HEK293 (cell line): ENCODE measurements at regions not wholly inside any gene's neighbourhood (a gene's known extent, or its start where the extent isn't known, plus 50 kb on each side); places are given as distances from the start of the nearest gene placed in this dataset.

Experiments used
- CTCF ChIA-PET: fragments of 350-600 bp; formaldehyde crosslinking; extraction: SDS; loops from one replicate; lab custom pipeline; 2021; ENCODE audit warnings: antibody characterized with exemption; lab: Yijun Ruan, JAX
- POLR2A ChIA-PET: fragments of 300-600 bp; formaldehyde crosslinking; extraction: SDS; loops from one replicate; lab custom pipeline; 2020; ENCODE audit warnings: antibody characterized with exemption, inconsistent platforms; lab: Yijun Ruan, JAX
- H3K27ac ChIP-seq: fragments of 200-500 bp; sonication (Bioruptor generic); 2 replicates; pipeline ENCODE4 v1.5.1; 2014; ENCODE audit warnings: low read depth, low read length, control low read depth, inconsistent platforms; ENCODE audit errors: extremely low read depth
- H3K36me3 ChIP-seq, 2 experiments: fragments of 200-500 bp in 1 of 2; sonication (Bioruptor generic) in 1 of 2; 1 replicate in 1 of 2; 2 replicates in 1 of 2; pipeline ENCODE4 v1.5.1; 2014 to 2017; ENCODE audit warnings: inconsistent platforms in 2 of 2, low read length in 2 of 2; ENCODE audit not compliant: control insufficient read depth in 2 of 2, insufficient read depth in 1 of 2
- H3K4me1 ChIP-seq: fragments of 200-500 bp; sonication (Bioruptor generic); 2 replicates; pipeline ENCODE4 v1.5.1; 2014; ENCODE audit warnings: mild to moderate bottlenecking, low read length, inconsistent platforms; ENCODE audit not compliant: control insufficient read depth, insufficient read depth
- H3K4me3 ChIP-seq: 2 replicates; pipeline ENCODE4 v1.5.1; 2011; ENCODE audit warnings: low read depth, mild to moderate bottlenecking, control low read depth, low read length, moderate library complexity
- H3K9me3 ChIP-seq: fragments of 200-500 bp; sonication (Bioruptor generic); 2 replicates; pipeline ENCODE4 v1.5.1; 2014; ENCODE audit warnings: low read depth, low read length, inconsistent platforms; ENCODE audit not compliant: control insufficient read depth, insufficient read depth
- BCL11B ChIP-seq: fragments of 450-650 bp; formaldehyde crosslinking; IDR thresholded peaks from 2 replicates; pipeline ENCODE4 v1.5.1; 2016; ENCODE audit warnings: low read depth, missing biosample characterization, missing genetic modification characterization
- ELK4 ChIP-seq: IDR thresholded peaks from 2 replicates; pipeline ENCODE4 v1.6.1; 2011; ENCODE audit warnings: mild to moderate bottlenecking, low read depth, low read length, borderline replicate concordance
- FEZF1 ChIP-seq: fragments of 450-650 bp; formaldehyde crosslinking; IDR thresholded peaks from 2 replicates; pipeline ENCODE4 v1.5.1; 2016; ENCODE audit warnings: missing biosample characterization, missing genetic modification characterization
- KLF10 ChIP-seq: fragments of 450-650 bp; IDR thresholded peaks from 2 replicates; pipeline ENCODE4 v1.5.1; 2018; ENCODE audit warnings: missing biosample characterization, mild to moderate bottlenecking, missing genetic modification characterization
- OSR2 ChIP-seq: fragments of 450-650 bp; formaldehyde crosslinking; IDR thresholded peaks from 2 replicates; pipeline ENCODE4 v1.5.1; 2016; ENCODE audit warnings: missing biosample characterization, missing genetic modification characterization
- RBAK ChIP-seq: fragments of 450-650 bp; formaldehyde crosslinking; IDR thresholded peaks from 2 replicates; pipeline ENCODE4 v1.5.1; 2016; ENCODE audit warnings: missing biosample characterization, missing genetic modification characterization
- REST ChIP-seq: fragments of 450-650 bp; formaldehyde crosslinking; IDR thresholded peaks from 2 replicates; pipeline ENCODE4 v1.5.1; 2016; ENCODE audit warnings: missing biosample characterization, missing genetic modification characterization
- TCF7L2 ChIP-seq: IDR thresholded peaks from 2 replicates; pipeline ENCODE4 v1.6.1; 2011; ENCODE audit warnings: low read depth, mild to moderate bottlenecking, inconsistent platforms, low read length, moderate library complexity, borderline replicate concordance
- YY1 ChIP-seq: fragments of 450-650 bp; formaldehyde crosslinking; IDR thresholded peaks from 2 replicates; pipeline ENCODE4 v1.5.1; 2018; ENCODE audit warnings: missing biosample characterization, missing genetic modification characterization
- ZNF112 ChIP-seq: fragments of 450-650 bp; formaldehyde crosslinking; IDR thresholded peaks from 2 replicates; pipeline ENCODE4 v1.5.0; 2017; ENCODE audit warnings: missing biosample characterization, missing genetic modification characterization
- ZNF138 ChIP-seq: fragments of 450-650 bp; formaldehyde crosslinking; IDR thresholded peaks from 2 replicates; pipeline ENCODE4 v1.5.1; 2016; ENCODE audit warnings: missing biosample characterization, missing genetic modification characterization, borderline replicate concordance
- ZNF175 ChIP-seq: fragments of 450-650 bp; formaldehyde crosslinking; IDR thresholded peaks from 2 replicates; pipeline ENCODE4 v1.5.1; 2016; ENCODE audit warnings: missing biosample characterization, missing genetic modification characterization
- ZNF248 ChIP-seq: fragments of 450-650 bp; formaldehyde crosslinking; IDR thresholded peaks from 2 replicates; pipeline ENCODE4 v1.5.1; 2017; ENCODE audit warnings: missing biosample characterization, missing genetic modification characterization
- ZNF302 ChIP-seq: fragments of 450-650 bp; formaldehyde crosslinking; IDR thresholded peaks from 2 replicates; pipeline ENCODE4 v1.5.1; 2016; ENCODE audit warnings: missing biosample characterization, missing genetic modification characterization, low read depth
- ZNF366 ChIP-seq: fragments of 450-650 bp; formaldehyde crosslinking; conservative IDR thresholded peaks from 2 replicates; pipeline ENCODE4 v1.5.1; 2016; ENCODE audit warnings: missing biosample characterization, missing genetic modification characterization
- ZNF473 ChIP-seq: fragments of 450-650 bp; formaldehyde crosslinking; IDR thresholded peaks from 2 replicates; pipeline ENCODE4 v1.5.1; 2017; ENCODE audit warnings: missing biosample characterization, missing genetic modification characterization
- ZNF555 ChIP-seq: fragments of 450-650 bp; formaldehyde crosslinking; conservative IDR thresholded peaks from 2 replicates; pipeline ENCODE4 v1.5.1; 2017; ENCODE audit warnings: missing biosample characterization, mild to moderate bottlenecking, missing genetic modification characterization, inconsistent platforms
- ZNF677 ChIP-seq: fragments of 450-650 bp; IDR thresholded peaks from 2 replicates; pipeline ENCODE4 v1.5.0; 2018; ENCODE audit warnings: missing biosample characterization, mild to moderate bottlenecking, missing genetic modification characterization, moderate library complexity
- TF ChIP-seq, protein P1 (sequence below): fragments of 450-650 bp; formaldehyde crosslinking; IDR thresholded peaks from 2 replicates; pipeline ENCODE4 v1.5.1; 2016; ENCODE audit warnings: missing biosample characterization, missing genetic modification characterization
- TF ChIP-seq, protein P2 (sequence below): fragments of 450-650 bp; formaldehyde crosslinking; optimal IDR thresholded peaks from 2 replicates; pipeline ENCODE3; 2016; ENCODE audit warnings: missing biosample characterization, mild to moderate bottlenecking, missing genetic modification characterization

GRCh38 chr4:123229286-123229685, 167.3 kb upstream of the SPRY1 start (continued):
- no peak for TF ChIP-seq ZNF555 (tag by site-specific recombination)
- TF ChIP-seq, all 188 proteins: peak for 0

DNA sequence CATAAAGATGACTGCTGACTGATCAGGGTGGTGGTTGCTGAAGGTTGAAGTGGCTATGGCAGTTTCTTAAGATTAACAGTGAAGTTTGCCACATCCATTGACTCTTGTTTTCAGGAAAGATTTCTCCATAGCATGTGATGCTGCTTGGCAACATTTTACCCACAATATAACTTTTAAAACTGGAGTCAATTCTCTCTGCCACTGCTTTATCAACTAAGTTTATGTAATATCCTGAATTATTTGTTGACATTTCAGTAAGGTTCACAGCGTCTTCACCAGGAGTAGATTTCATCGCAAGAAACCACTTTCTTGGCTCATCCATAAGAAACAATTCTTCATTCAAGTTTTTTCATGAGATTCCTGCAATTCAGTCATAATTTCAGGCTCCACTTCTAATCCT, 166.5 kb upstream of the SPRY1 start:
- CTCF ChIA-PET, result no interaction called here
- POLR2A ChIA-PET, result no interaction called here
- Histone ChIP-seq H3K27ac (no peak overlapping the region), H3K4me1 (no peaks in the 10 kb centered on the region), H3K36me3 (no peaks in the 10 kb centered on the region), H3K4me3 (no peak overlapping the region), H3K9me3 (no peaks in the 10 kb centered on the region)
- no peak for TF ChIP-seq YY1 (tag by site-specific recombination)
- TF ChIP-seq TCF7L2, result no peak
- no peak for TF ChIP-seq REST (tag by site-specific recombination)
- TF ChIP-seq ZNF138 (tag by site-specific recombination), result no peak
- no peak for TF ChIP-seq ZNF302 (tag by site-specific recombination)
- no peak for TF ChIP-seq ELK4
- TF ChIP-seq ZNF175 (tag by site-specific recombination), result no peak
- no peak for TF ChIP-seq RBAK (tag by site-specific recombination)
- TF ChIP-seq, protein P1, sequence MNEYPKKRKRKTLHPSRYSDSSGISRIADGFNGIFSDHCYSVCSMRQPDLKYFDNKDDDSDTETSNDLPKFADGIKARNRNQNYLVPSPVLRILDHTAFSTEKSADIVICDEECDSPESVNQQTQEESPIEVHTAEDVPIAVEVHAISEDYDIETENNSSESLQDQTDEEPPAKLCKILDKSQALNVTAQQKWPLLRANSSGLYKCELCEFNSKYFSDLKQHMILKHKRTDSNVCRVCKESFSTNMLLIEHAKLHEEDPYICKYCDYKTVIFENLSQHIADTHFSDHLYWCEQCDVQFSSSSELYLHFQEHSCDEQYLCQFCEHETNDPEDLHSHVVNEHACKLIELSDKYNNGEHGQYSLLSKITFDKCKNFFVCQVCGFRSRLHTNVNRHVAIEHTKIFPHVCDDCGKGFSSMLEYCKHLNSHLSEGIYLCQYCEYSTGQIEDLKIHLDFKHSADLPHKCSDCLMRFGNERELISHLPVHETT, result no peak
- TF ChIP-seq, protein P2, sequence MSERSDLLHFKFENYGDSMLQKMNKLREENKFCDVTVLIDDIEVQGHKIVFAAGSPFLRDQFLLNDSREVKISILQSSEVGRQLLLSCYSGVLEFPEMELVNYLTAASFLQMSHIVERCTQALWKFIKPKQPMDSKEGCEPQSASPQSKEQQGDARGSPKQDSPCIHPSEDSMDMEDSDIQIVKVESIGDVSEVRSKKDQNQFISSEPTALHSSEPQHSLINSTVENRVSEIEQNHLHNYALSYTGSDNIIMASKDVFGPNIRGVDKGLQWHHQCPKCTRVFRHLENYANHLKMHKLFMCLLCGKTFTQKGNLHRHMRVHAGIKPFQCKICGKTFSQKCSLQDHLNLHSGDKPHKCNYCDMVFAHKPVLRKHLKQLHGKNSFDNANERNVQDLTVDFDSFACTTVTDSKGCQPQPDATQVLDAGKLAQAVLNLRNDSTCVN (tag by site-specific recombination), result no peak
- no peak for TF ChIP-seq KLF10 (tag by site-specific recombination)
- TF ChIP-seq FEZF1 (tag by site-specific recombination), result no peak
- TF ChIP-seq ZNF677, result no peak
- TF ChIP-seq ZNF112 (tag by site-specific recombination), result no peak
- no peak for TF ChIP-seq ZNF473 (tag by site-specific recombination)
- no peak for TF ChIP-seq ZNF248 (tag by site-specific recombination)
- no peak for TF ChIP-seq BCL11B
- TF ChIP-seq OSR2 (tag by site-specific recombination), result no peak
- no peak for TF ChIP-seq ZNF366 (tag by site-specific recombination)
